HG03139 (cell line): ENCODE measurements at regions not wholly inside any gene's neighbourhood (a gene's known extent, or its start where the extent isn't known, plus 50 kb on each side); places are given as distances from the start of the nearest gene placed in this dataset.

Experiments
- ATAC-seq: cut with Tn5 transposase; IDR thresholded peaks from one replicate; pipeline ENCODE4 v1.9.1; 2021; ENCODE audit not compliant: unreplicated experiment

DNA sequence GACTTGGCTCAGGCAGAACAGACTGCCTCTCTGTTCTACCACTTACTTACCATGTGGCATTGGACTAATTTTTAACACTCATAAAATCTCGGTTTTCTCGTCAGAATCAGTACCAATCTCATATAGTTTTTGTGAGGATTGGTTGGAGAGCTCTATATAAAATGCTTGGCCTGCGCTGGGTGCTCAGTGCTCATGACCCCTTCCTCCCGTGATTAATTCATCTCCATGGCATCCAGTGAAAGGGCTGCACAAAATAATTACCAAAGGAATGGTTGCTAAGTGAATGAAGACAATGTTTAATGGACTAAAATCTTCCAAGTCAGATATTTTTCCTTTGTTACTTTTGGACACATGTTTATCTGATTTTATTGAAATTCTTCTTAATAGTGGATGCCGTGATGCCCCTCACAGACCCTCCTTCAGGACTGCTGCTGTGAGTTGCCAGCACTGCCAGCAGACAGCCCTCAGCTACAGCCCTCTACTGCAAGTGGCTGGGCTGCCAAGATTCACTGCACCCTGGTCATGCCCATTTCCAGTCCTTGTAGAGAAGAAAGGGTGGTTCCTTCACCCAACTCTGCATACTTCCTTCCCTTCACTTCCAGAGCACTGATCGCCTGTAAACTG, 436.5 kb downstream of the LMO4 start:
- no peak for ATAC-seq

- no peak for ATAC-seq
Measured at GRCh38 chr1:87765681-87766070, 437.0 kb downstream of the LMO4 start.

DNA sequence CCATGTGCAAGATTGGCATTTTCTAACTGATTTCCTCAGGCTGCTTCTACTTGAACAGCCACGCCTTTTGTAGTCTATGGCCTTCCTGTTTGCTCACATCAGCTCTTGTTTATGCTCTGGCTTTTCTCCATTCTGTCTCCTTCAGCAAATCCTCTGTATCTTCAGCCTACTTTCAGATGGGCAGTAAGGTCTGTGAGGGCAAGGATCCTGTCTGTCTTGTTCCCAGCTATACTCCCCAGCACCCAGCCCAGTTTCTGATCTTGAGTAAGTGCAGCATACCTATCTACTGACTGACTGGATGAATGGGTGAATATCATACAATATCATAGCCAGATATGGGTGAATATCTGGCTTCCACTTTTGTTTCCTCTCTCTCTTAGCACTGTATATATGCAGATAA, 438.1 kb downstream of the LMO4 start:
- no peak for ATAC-seq

- ATAC-seq, result no peak
Measured at GRCh38 chr1:87778896-87779295, 450.2 kb downstream of the LMO4 start.

DNA sequence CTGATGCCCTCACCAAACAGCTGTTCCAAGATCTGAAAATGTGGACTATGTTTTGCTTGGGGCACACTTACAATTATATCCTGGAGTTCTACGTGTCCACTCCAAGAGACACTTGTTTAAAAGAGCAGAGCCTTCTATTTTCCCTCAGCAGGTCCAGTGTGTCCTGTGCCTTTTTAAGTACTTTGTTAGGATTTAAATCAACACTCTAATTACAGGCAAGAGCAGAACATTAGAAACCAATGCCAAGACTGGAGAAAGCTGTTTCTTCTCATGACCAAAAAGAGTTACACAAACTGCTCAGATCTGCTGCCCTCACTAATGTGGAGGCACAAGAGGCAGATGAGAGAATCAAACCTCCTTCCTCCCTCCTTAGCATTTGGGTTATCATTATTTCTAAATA, 452.9 kb downstream of the LMO4 start:
- ATAC-seq, result no peak

DNA sequence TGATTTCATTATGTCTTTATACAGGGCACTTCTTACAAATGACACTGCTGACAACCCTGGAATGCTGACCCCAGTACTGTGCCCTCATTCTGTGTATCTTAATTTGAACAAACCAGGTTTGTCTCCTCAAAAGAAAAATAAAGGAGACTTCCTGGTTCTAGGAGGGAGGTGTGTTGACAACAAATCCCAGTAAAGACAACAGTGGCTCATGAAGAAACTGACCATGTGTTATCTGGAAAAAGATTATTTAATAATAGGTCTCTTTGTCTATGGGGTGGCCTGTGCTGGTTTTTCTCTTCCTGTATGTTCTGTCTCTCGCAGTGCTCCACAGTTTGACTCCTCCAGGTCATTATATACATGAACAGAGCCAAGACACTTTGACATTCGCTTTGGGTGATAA, 454.6 kb downstream of the LMO4 start:
- no peak for ATAC-seq

DNA sequence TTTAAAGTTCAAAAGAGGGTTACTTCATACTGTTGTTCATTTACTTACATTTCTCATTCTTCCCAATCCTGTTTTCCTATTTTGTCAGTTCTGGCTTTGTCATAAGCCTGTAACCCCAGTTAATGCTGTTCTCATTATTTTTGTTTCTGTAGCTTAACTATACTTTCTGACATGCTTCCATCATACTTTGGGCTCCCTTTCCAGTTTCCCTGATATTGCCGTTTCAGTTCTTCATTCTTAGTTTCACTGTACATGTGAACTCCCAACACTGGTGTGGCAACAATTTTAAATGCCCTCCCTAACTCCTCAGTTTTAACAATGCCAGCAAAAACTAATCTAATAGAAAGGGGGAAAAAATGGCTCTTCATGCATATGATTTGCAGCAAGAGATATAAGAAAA, 456.7 kb downstream of the LMO4 start:
- no peak for ATAC-seq

- ATAC-seq, result no peak
Measured at GRCh38 chr1:87786229-87786628, 457.5 kb downstream of the LMO4 start.

- no peak for ATAC-seq
Measured at GRCh38 chr1:87786861-87787545, 458.3 kb downstream of the LMO4 start.

DNA sequence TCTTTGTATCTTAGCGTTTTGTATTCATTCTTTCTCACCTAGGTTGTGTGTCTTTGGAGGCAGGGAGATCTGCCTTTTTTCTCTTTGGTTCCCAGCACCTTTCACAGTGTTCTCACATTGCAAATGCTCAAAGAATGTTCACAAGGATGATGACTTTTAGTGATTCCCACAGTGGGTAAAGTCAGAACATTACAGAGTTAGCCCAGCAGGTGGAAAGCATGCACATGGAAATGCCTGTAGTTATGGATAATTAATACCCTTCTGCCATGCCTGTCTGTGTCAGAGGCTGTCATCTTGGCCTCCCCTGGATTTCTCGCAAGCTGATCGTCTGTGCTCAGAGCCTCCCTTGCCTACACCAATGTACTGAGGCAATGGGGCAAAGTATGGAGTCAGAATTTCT, 458.9 kb downstream of the LMO4 start:
- no peak for ATAC-seq

- ATAC-seq, result no peak
Measured at GRCh38 chr1:87790756-87791155, 462.1 kb downstream of the LMO4 start.

GRCh38 chr1:87791931-87792740, 463.5 kb downstream of the LMO4 start:
- ATAC-seq, result no peak

DNA sequence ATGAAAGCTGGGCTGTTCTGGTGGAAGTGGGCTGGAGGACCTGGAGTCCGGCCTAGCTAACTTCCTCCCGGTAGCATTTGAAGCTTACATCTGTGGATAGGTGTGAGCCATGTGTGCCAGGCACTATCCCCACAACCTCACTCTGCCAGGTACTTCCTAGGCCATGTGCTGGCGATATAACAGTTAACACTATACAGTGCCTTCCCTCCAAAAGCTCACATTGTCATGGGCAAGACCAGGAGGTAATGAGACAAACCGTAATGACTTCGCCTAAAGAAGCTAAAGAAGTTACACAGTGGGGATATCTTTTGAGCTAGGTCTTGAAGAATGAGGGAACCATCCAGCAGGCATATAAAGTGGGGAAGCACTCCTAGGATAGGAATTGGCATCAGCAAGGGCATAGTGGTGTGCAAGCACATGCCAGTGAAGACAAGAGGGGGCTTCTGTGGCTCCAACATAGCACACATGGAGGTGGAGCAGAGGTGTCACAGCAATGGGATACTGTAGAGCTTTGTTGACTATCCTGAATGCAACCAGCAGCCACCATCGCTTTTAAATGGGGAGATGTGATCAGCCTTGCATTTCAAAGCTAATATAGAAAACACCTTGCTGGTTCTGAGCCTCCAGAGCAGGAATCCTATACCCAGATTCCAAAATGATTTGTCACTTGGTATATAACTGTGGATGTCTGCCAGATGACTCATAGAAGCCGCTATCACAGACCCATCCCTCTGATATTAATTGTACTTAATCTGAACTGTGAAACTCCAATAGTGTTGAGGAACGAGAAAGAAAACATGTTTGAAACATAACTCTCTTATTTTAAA, 466.3 kb downstream of the LMO4 start:
- ATAC-seq, result no peak

GRCh38 chr1:87795615-87796337, 467.1 kb downstream of the LMO4 start:
- no peak for ATAC-seq

GRCh38 chr1:87796471-87796901, 467.8 kb downstream of the LMO4 start:
- no peak for ATAC-seq

DNA sequence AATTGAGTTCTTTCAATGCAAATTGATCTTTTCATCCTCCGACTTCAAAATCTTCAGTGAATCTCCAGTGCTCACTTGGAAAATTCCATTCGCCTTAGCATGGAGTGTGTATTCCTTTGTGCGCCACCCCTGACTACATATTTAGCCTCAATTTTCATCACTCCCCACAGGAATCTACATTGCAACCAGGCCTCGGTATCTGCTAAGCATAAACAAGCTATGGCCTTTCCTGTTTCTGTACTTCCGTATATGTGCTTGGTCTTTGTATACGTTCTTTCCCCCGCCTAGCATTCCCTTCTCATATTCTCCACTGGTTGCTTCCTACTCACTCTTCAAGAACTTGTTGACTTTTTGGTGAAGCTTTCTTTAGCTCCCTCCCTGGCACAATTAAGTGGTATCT, 470.8 kb downstream of the LMO4 start:
- ATAC-seq, result no peak

- no peak for ATAC-seq
Measured at GRCh38 chr1:87800006-87800405, 471.3 kb downstream of the LMO4 start.

- ATAC-seq, result no peak
Measured at GRCh38 chr1:87803375-87803774, 474.7 kb downstream of the LMO4 start.

DNA sequence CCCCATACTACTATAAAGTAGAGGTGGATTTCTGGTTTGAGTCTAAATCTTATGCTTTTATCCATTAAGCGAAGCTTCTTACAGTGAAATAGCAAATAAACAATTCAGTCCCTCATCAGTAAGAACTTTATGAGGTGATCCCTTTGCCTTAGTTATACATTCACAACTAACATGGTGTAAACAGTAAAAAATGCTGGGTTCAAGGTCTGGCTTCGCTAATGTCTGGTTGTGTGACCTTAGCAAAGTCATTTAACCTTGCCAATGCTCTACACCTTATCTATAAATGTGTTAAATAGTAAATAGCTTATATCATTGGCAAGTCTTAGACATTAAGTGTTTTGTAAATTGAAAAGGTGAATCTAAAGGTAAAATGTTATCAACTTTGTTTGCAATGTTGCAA, 475.4 kb downstream of the LMO4 start:
- no peak for ATAC-seq

- no peak for ATAC-seq
Measured at GRCh38 chr1:87805666-87806378, 477.1 kb downstream of the LMO4 start.
